MM.1S (cell line): ENCODE measurements at regions not wholly inside any gene's neighbourhood (a gene's known extent, or its start where the extent isn't known, plus 50 kb on each side); places are given as distances from the start of the nearest gene placed in this dataset.

ENCODE experiments used
- DNase-seq: peaks from one replicate; pipeline ENCODE4 v3.0.0-alpha.2; 2015
- H2AFZ ChIP-seq: fragments of 300-600 bp; sonication (generic); 2 replicates; pipeline ENCODE4 v1.6.0; 2016; ENCODE audit warnings: antibody characterized with exemption, low read length
- H3F3A ChIP-seq: fragments of 300-600 bp; sonication (generic); 2 replicates; pipeline ENCODE4 v1.6.1; 2016; ENCODE audit warnings: mild to moderate bottlenecking, antibody characterized with exemption, low read length, moderate library complexity, mixed read lengths; ENCODE audit not compliant: insufficient read depth
- H3K27ac ChIP-seq: fragments of 300-600 bp; sonication (generic); 2 replicates; pipeline ENCODE4 v1.5.1; 2016; ENCODE audit warnings: mild to moderate bottlenecking, low read length
- H3K27me3 ChIP-seq: fragments of 300-600 bp; sonication (generic); replicated peaks from 2 replicates; pipeline ENCODE4 v1.6.0; 2016; ENCODE audit warnings: low read length; ENCODE audit not compliant: insufficient read depth
- H3K36me3 ChIP-seq: fragments of 300-600 bp; sonication (generic); replicated peaks from 2 replicates; pipeline ENCODE4 v1.6.1; 2016; ENCODE audit warnings: mild to moderate bottlenecking, low read length, mixed read lengths; ENCODE audit not compliant: insufficient read depth
- H3K4me1 ChIP-seq: fragments of 300-600 bp; sonication (generic); 2 replicates; pipeline ENCODE4 v1.6.1; 2016; ENCODE audit warnings: low read length, mixed read lengths
- H3K4me2 ChIP-seq: fragments of 300-600 bp; sonication (generic); 2 replicates; pipeline ENCODE4 v1.6.0; 2016; ENCODE audit warnings: low read depth, low read length
- H3K4me3 ChIP-seq: fragments of 300-600 bp; sonication (generic); 2 replicates; pipeline ENCODE4 v1.5.1; 2016; ENCODE audit warnings: low read length, mixed read lengths
- H3K79me2 ChIP-seq: fragments of 300-600 bp; sonication (generic); 2 replicates; pipeline ENCODE4 v1.6.1; 2016; ENCODE audit warnings: mixed run types, low read length, mixed read lengths
- H3K9ac ChIP-seq: fragments of 300-600 bp; sonication (generic); 2 replicates; pipeline ENCODE4 v1.6.1; 2016; ENCODE audit warnings: low read length, mixed read lengths
- H3K9me2 ChIP-seq: fragments of 300-600 bp; sonication (generic); replicated peaks from 2 replicates; pipeline ENCODE4 v1.6.1; 2016; ENCODE audit warnings: mild to moderate bottlenecking, low read length, mixed read lengths; ENCODE audit not compliant: insufficient read depth
- H3K9me3 ChIP-seq: fragments of 300-600 bp; sonication (generic); replicated peaks from 2 replicates; pipeline ENCODE4 v1.6.1; 2016; ENCODE audit warnings: mild to moderate bottlenecking, low read length, mixed read lengths; ENCODE audit not compliant: insufficient read depth
- H4K20me1 ChIP-seq: fragments of 300-600 bp; sonication (generic); 2 replicates; pipeline ENCODE4 v1.6.1; 2016; ENCODE audit warnings: mild to moderate bottlenecking, low read length, moderate library complexity, mixed read lengths; ENCODE audit not compliant: insufficient read depth
- CTCF ChIP-seq: fragments of 300-600 bp; sonication (generic); IDR thresholded peaks from 2 replicates; pipeline ENCODE4 v1.5.1; 2016; ENCODE audit warnings: antibody characterized with exemption, low read length, mixed read lengths
- EZH2 ChIP-seq: fragments of 300-600 bp; sonication (generic); optimal IDR thresholded peaks from 2 replicates; pipeline ENCODE3; 2017; ENCODE audit warnings: low read depth, mild to moderate bottlenecking, antibody characterized with exemption, low read length, mixed read lengths
- EZH2phosphoT487 ChIP-seq: fragments of 300-600 bp; sonication (generic); IDR thresholded peaks from 2 replicates; pipeline ENCODE4 v1.6.1; 2018; ENCODE audit warnings: antibody characterized with exemption, low read length

GRCh38 chr20:57774111-57774880, 64.5 kb upstream of the PMEPA1 start:
- Histone ChIP-seq H3K36me3 (no peaks in the 10 kb centered on the region), H3K9me2 (no peaks in the 10 kb centered on the region), H3K9ac (no peak overlapping the region), H4K20me1 (no peaks in the 10 kb centered on the region), H3K9me3 (no peaks in the 10 kb centered on the region), H3F3A (no peaks in the 10 kb centered on the region), H3K4me2 (no peak overlapping the region), H3K79me2 (no peaks in the 10 kb centered on the region), H3K4me1 (no peaks in the 10 kb centered on the region; the same call in 1 of the 2 replicates), H3K27ac (no peak overlapping the region), H2AFZ (no peak overlapping the region), H3K27me3 (peaks cover 58% of the 10 kb centered on the region), H3K4me3 (no peak overlapping the region)
- no peak for DNase-seq
- TF ChIP-seq EZH2phosphoT487 (no peak), EZH2 (no peak), CTCF (no peak)

- Histone ChIP-seq H3K27ac (no peak overlapping the region), H3K4me1 (no peaks in the 10 kb centered on the region; the same call in 1 of the 2 replicates), H3K27me3 (peaks cover 58% of the 10 kb centered on the region), H3K4me2 (no peak overlapping the region), H3K9me2 (no peaks in the 10 kb centered on the region), H3F3A (no peaks in the 10 kb centered on the region), H3K36me3 (no peaks in the 10 kb centered on the region), H3K9ac (no peak overlapping the region), H4K20me1 (no peaks in the 10 kb centered on the region), H3K4me3 (no peak overlapping the region), H2AFZ (no peak overlapping the region), H3K9me3 (no peaks in the 10 kb centered on the region), H3K79me2 (no peaks in the 10 kb centered on the region)
- no peak for DNase-seq
- no peak for TF ChIP-seq CTCF
- no peak for TF ChIP-seq EZH2
- TF ChIP-seq EZH2phosphoT487: no peak
Observed at GRCh38 chr20:57773059-57773815, 63.4 kb upstream of the PMEPA1 start.

- Histone ChIP-seq H3K79me2 (no peaks in the 10 kb centered on the region), H3K4me1 (no peaks in the 10 kb centered on the region), H3K9me2 (no peaks in the 10 kb centered on the region), H2AFZ (no peak overlapping the region), H3K9ac (no peak overlapping the region), H3K4me2 (no peak overlapping the region), H3K27ac (no peak overlapping the region), H3K4me3 (no peak overlapping the region), H3K9me3 (no peaks in the 10 kb centered on the region), H3F3A (no peaks in the 10 kb centered on the region), H4K20me1 (no peaks in the 10 kb centered on the region), H3K27me3 (peaks cover 58% of the 10 kb centered on the region), H3K36me3 (no peaks in the 10 kb centered on the region)
- TF ChIP-seq CTCF: no peak
- DNase-seq: no peak
Observed at GRCh38 chr20:57772349-57772964, 62.6 kb upstream of the PMEPA1 start.
